A673 (cell line): ENCODE measurements at regions not wholly inside any gene's neighbourhood (a gene's known extent, or its start where the extent isn't known, plus 50 kb on each side); places are given as distances from the start of the nearest gene placed in this dataset.

Experiments
- BruUV-seq: library from RNA; stranded (reverse); fragments of 400-500 nt; replicated peaks from 2 replicates; lab custom pipeline; 2021; lab: Mats Ljungman, UMichigan
- CTCF ChIA-PET: fragments of 300-600 bp; sonication (Branson Sonifier 250); formaldehyde crosslinking; loops from one replicate; lab custom pipeline; 2022; ENCODE audit warnings: antibody characterized with exemption; lab: Charles Lee
- POLR2A ChIA-PET: fragments of 300-600 bp; sonication (Branson Sonifier 250); formaldehyde crosslinking; loops from one replicate; lab custom pipeline; 2022; ENCODE audit warnings: antibody characterized with exemption; ENCODE audit not compliant: low non-redundant PET; lab: Charles Lee
- DNase-seq: peaks from one replicate; pipeline ENCODE4 v3.0.0-alpha.2; 2015; ENCODE audit warnings: low spot score
- H3K27ac ChIP-seq: fragments of 200-600 bp; sonication (generic); 2 replicates; pipeline ENCODE4 v1.5.1; 2016; ENCODE audit warnings: mixed run types, low read depth, mild to moderate bottlenecking, mixed read lengths, antibody characterized with exemption, low read length; ENCODE audit not compliant: poor library complexity, severe bottlenecking
- H3K27me3 ChIP-seq: fragments of 200-600 bp; sonication (generic); replicated peaks from 2 replicates; pipeline ENCODE4 v1.6.1; 2017; ENCODE audit warnings: mixed run types, low read depth, mild to moderate bottlenecking, mixed read lengths, antibody characterized with exemption, low read length; ENCODE audit not compliant: insufficient read depth, poor library complexity
- H3K36me3 ChIP-seq: fragments of 200-600 bp; sonication (generic); 2 replicates; pipeline ENCODE4 v1.6.1; 2016; ENCODE audit warnings: mixed run types, mild to moderate bottlenecking, mixed read lengths, antibody characterized with exemption, low read length; ENCODE audit not compliant: insufficient read depth, poor library complexity, severe bottlenecking
- H3K4me1 ChIP-seq: fragments of 200-600 bp; sonication (generic); 2 replicates; pipeline ENCODE4 v1.6.1; 2017; ENCODE audit warnings: mixed run types, mild to moderate bottlenecking, mixed read lengths, antibody characterized with exemption, low read length; ENCODE audit not compliant: insufficient read depth, poor library complexity, severe bottlenecking
- H3K4me3 ChIP-seq: fragments of 200-600 bp; sonication (generic); 2 replicates; pipeline ENCODE4 v1.5.1; 2016; ENCODE audit warnings: low read depth, mixed run types, mild to moderate bottlenecking, mixed read lengths, low read length; ENCODE audit not compliant: poor library complexity, severe bottlenecking
- H3K9me3 ChIP-seq: fragments of 200-600 bp; sonication (generic); 2 replicates; pipeline ENCODE4 v1.6.1; 2016; ENCODE audit warnings: mixed run types, low read depth, mild to moderate bottlenecking, mixed read lengths, antibody characterized with exemption, low read length; ENCODE audit not compliant: poor library complexity, severe bottlenecking
- CTCF ChIP-seq: fragments of 300-800, 200-600 bp; sonication (generic); conservative IDR thresholded peaks from 2 replicates; pipeline ENCODE4 v1.5.1; 2017; ENCODE audit warnings: low read depth, mild to moderate bottlenecking, antibody characterized with exemption, low read length, moderate library complexity, mixed read lengths
- EZH2 ChIP-seq: fragments of 200-600 bp; sonication (generic); IDR thresholded peaks from 2 replicates; pipeline ENCODE4 v1.6.1; 2017; ENCODE audit warnings: borderline replicate concordance, low read depth, mild to moderate bottlenecking, mixed read lengths, antibody characterized with exemption, low read length; ENCODE audit not compliant: poor library complexity, severe bottlenecking
- intact Hi-C: fragments of 100-400 bp; cut with micrococcal nuclease; formaldehyde crosslinking; loops from one replicate; pipeline ENCODE4 v1.10.0; 2022; ENCODE audit not compliant: unreplicated experiment

- intact Hi-C loops, result no loop called here
- POLR2A ChIA-PET, result no interaction called here
- CTCF ChIA-PET, result no interaction called here
- H3K4me1 ChIP-seq, result peaks cover 12% of the 10 kb centered on the region
- H3K27me3 ChIP-seq, result no peaks in the 10 kb centered on the region
- peak overlapping the region; percentile 82 for H3K27ac ChIP-seq
- TF ChIP-seq CTCF (no peak), EZH2 (no peak)
- no TSS peak for BruUV-seq
- no peaks in the 10 kb centered on the region for H3K9me3 ChIP-seq
- no peaks in the 10 kb centered on the region for H3K36me3 ChIP-seq
- peak overlapping the region; percentile 52 for H3K4me3 ChIP-seq
- no peak for DNase-seq
Measured at GRCh38 chr22:46045459-46046298, 68.7 kb upstream of the WNT7B start.

DNA sequence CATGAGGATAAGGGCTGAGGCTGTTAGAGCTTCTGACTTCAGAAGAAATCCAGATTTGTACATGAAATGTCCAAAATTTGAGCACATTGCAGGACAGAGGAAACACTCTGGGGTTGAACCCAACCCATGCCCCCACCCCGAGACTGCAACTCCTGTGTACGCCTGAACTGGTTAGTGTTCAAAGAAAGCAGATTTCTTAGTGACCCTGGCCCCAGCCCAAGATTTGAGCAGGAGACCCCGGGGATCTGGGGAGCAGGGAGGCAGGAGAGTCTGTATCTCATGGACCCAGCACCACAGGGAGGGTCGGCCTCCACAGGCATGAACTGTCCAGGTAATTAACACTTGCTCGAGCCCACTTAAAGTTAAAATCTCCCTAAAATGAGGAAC lies 69.3 kb upstream of the WNT7B start:
- CTCF ChIA-PET, result no interaction called here

GRCh38 chr22:46047226-46047625 lies 70.3 kb upstream of the WNT7B start:
- no peak for TF ChIP-seq EZH2
- no peak for TF ChIP-seq CTCF
- DNase-seq, result no peak
- Histone ChIP-seq H3K27me3 (no peaks in the 10 kb centered on the region), H3K9me3 (no peaks in the 10 kb centered on the region), H3K4me3 (no peak overlapping the region), H3K4me1 (peaks cover 12% of the 10 kb centered on the region), H3K27ac (no peak overlapping the region), H3K36me3 (no peaks in the 10 kb centered on the region)
- BruUV-seq, result no TSS peak
- intact Hi-C loops, result no loop called here
- CTCF ChIA-PET, result no interaction called here
- POLR2A ChIA-PET, result no interaction called here

More for the DNA sequence above, 69.3 kb upstream of the WNT7B start:
- BruUV-seq, result no TSS peak
- H3K9me3 ChIP-seq, result no peaks in the 10 kb centered on the region
- H3K36me3 ChIP-seq, result no peaks in the 10 kb centered on the region
- H3K4me3 ChIP-seq, result no peak overlapping the region
- no peak for DNase-seq
- H3K4me1 ChIP-seq, result peaks cover 12% of the 10 kb centered on the region
- H3K27ac ChIP-seq, result no peak overlapping the region
- H3K27me3 ChIP-seq, result no peaks in the 10 kb centered on the region
- TF ChIP-seq EZH2 (no peak), CTCF (no peak)
- intact Hi-C loops, result no loop called here
- POLR2A ChIA-PET, result no interaction called here
